ENCODE measurements at regions not wholly inside any gene's neighbourhood (a gene's known extent, or its start where the extent isn't known, plus 50 kb on each side); places are given as distances from the start of the nearest gene placed in this dataset.

DNA sequence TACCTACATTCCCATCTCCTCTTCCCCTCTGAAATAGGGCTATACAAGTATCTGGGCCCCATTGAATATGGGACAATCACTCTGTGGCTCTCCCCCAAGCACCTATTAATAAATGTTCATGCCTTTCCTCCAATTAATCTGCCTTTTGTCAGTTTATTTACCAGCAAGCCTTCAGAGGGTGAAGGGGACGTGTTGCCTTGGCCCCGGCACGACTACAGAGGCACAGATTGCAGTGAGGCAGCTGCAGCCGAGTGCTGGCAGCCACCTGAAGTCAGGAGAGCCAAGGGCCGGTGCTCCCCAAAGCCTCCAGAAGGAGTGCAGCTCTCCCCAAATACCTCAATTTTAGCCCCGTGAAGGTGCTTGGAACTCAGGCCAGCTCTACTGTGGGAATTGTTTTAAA is 580.9 kb upstream of the B3GAT1 start:
- TF ChIP-seq POLR2AphosphoS5 (IDR thresholded peaks at IDR 0.05): no peak
- TF ChIP-seq, protein P1, sequence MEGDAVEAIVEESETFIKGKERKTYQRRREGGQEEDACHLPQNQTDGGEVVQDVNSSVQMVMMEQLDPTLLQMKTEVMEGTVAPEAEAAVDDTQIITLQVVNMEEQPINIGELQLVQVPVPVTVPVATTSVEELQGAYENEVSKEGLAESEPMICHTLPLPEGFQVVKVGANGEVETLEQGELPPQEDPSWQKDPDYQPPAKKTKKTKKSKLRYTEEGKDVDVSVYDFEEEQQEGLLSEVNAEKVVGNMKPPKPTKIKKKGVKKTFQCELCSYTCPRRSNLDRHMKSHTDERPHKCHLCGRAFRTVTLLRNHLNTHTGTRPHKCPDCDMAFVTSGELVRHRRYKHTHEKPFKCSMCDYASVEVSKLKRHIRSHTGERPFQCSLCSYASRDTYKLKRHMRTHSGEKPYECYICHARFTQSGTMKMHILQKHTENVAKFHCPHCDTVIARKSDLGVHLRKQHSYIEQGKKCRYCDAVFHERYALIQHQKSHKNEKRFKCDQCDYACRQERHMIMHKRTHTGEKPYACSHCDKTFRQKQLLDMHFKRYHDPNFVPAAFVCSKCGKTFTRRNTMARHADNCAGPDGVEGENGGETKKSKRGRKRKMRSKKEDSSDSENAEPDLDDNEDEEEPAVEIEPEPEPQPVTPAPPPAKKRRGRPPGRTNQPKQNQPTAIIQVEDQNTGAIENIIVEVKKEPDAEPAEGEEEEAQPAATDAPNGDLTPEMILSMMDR (IDR thresholded peaks at IDR 0.05): no peak
- TF ChIP-seq EP300 (IDR thresholded peaks at IDR 0.05): no peak
- no peak for TF ChIP-seq POLR2A (IDR thresholded peaks at IDR 0.05)

Data from sigmoid colon (tissue), 4 donors.